Fibroblast of lung (primary cell): ENCODE measurements at regions not wholly inside any gene's neighbourhood (a gene's known extent, or its start where the extent isn't known, plus 50 kb on each side); places are given as distances from the start of the nearest gene placed in this dataset.
"Not testable (repeated sequence)": the region's sequence is repeated elsewhere in the genome, so short reads cannot be mapped to it uniquely, and the experiment has no call there.

ENCODE experiments used
- DNase-seq, 2 donors: peaks; one replicate each; pipeline versions ENCODE4 v3.0.0 to v3.0.0-alpha.2; 2010; ENCODE audit warnings: low read depth in 2 of 2
- H2AFZ ChIP-seq: 2 replicates; pipeline ENCODE4 v1.5.1; 2012; ENCODE audit warnings: low read length, control low read depth, inconsistent platforms
- H3K27ac ChIP-seq: 2 replicates; pipeline ENCODE4 v1.5.1; 2011; ENCODE audit warnings: low read length, control low read depth; ENCODE audit not compliant: insufficient read depth
- H3K27me3 ChIP-seq: 2 replicates; pipeline ENCODE4 v1.5.1; 2011; ENCODE audit warnings: mild to moderate bottlenecking, low read length; ENCODE audit not compliant: control insufficient read depth, insufficient read depth
- H3K36me3 ChIP-seq: 2 replicates; pipeline ENCODE4 v1.5.1; 2011; ENCODE audit warnings: low read length; ENCODE audit not compliant: control insufficient read depth, insufficient read depth
- H3K4me1 ChIP-seq: 2 replicates; pipeline ENCODE4 v1.5.1; 2011; ENCODE audit warnings: low read length; ENCODE audit not compliant: control insufficient read depth, insufficient read depth; ENCODE audit errors: extremely low read depth
- H3K4me2 ChIP-seq: 2 replicates; pipeline ENCODE4 v1.5.1; 2011; ENCODE audit warnings: low read length, control low read depth; ENCODE audit not compliant: insufficient read depth; ENCODE audit errors: extremely low read depth
- H3K4me3 ChIP-seq, 4 experiments: fragments of 200-600 bp in 1 of 4; sonication (generic) in 1 of 4; replicated peaks in 1 of 4; 2 replicates each; pipeline ENCODE4 v1.5.1; 2011 to 2016; ENCODE audit warnings: low read length in 4 of 4, low read depth in 3 of 4, mild to moderate bottlenecking in 3 of 4, control low read depth in 2 of 4, inconsistent platforms in 1 of 4, mixed read lengths in 1 of 4; ENCODE audit not compliant: insufficient read depth in 1 of 4; ENCODE audit errors: control extremely low read depth in 1 of 4
- H3K79me2 ChIP-seq: 2 replicates; pipeline ENCODE4 v1.5.1; 2012; ENCODE audit warnings: mild to moderate bottlenecking, low read length, inconsistent platforms; ENCODE audit not compliant: control insufficient read depth, insufficient read depth
- H3K9ac ChIP-seq: 2 replicates; pipeline ENCODE4 v1.5.1; 2011; ENCODE audit warnings: mild to moderate bottlenecking, low read length, control low read depth; ENCODE audit not compliant: insufficient read depth
- H3K9me3 ChIP-seq: 2 replicates; pipeline ENCODE4 v1.5.1; 2012; ENCODE audit warnings: low read depth, low read length; ENCODE audit not compliant: control insufficient read depth, insufficient read depth
- H4K20me1 ChIP-seq: 2 replicates; pipeline ENCODE4 v1.5.1; 2011; ENCODE audit warnings: low read length; ENCODE audit not compliant: control insufficient read depth, insufficient read depth; ENCODE audit errors: extremely low read depth
- CTCF ChIP-seq, 2 donors: IDR thresholded peaks in 1 of 2; conservative IDR thresholded peaks in 1 of 2; 1 replicate in 1 of 2; 2 replicates in 1 of 2; pipeline ENCODE4 v1.5.1; 2011 to 2012; ENCODE audit warnings: low read length in 2 of 2, control low read depth in 1 of 2, inconsistent platforms in 1 of 2, low read depth in 1 of 2, mild to moderate bottlenecking in 1 of 2
- EZH2 ChIP-seq: IDR thresholded peaks from 2 replicates; pipeline ENCODE4 v1.5.1; 2012; ENCODE audit warnings: low read length, control low read depth, mild to moderate bottlenecking; ENCODE audit errors: missing control alignments

- no peaks in the 10 kb centered on the region for H3K79me2 ChIP-seq
- H2AFZ ChIP-seq = no peak overlapping the region
- no peaks in the 10 kb centered on the region for H4K20me1 ChIP-seq
Measured at GRCh38 chr10:83769281-83769820, 370.0 kb upstream of the GHITM start.

GRCh38 chr10:83786701-83787100, 352.6 kb upstream of the GHITM start:
- H3K27me3 ChIP-seq, H3K36me3 ChIP-seq, H2AFZ ChIP-seq, H4K20me1 ChIP-seq, DNase-seq, H3K4me1 ChIP-seq, H3K9ac ChIP-seq, H3K4me3 ChIP-seq, H3K79me2 ChIP-seq, H3K4me2 ChIP-seq, H3K27ac ChIP-seq, H3K9me3 ChIP-seq: not testable (repeated sequence)

More at GRCh38 chr10:83769281-83769820, 370.0 kb upstream of the GHITM start:
- Histone ChIP-seq H3K27me3 (no peaks in the 10 kb centered on the region), H3K4me1 (no peaks in the 10 kb centered on the region), H3K4me3 (no peak overlapping the region), H3K9ac (no peak overlapping the region), H3K4me2 (no peak overlapping the region), H3K27ac (no peak overlapping the region), H3K36me3 (no peaks in the 10 kb centered on the region), H3K9me3 (no peaks in the 10 kb centered on the region)
- DNase-seq = no peak
- TF ChIP-seq CTCF (conservative IDR thresholded peaks at IDR 0.05 in 1 of 2, IDR thresholded peaks at IDR 0.05 in 1 of 2; ENCODE audit: low read depth in 1 of 2, low read length in 2 of 2) (no peak), EZH2 (no peak)

DNA sequence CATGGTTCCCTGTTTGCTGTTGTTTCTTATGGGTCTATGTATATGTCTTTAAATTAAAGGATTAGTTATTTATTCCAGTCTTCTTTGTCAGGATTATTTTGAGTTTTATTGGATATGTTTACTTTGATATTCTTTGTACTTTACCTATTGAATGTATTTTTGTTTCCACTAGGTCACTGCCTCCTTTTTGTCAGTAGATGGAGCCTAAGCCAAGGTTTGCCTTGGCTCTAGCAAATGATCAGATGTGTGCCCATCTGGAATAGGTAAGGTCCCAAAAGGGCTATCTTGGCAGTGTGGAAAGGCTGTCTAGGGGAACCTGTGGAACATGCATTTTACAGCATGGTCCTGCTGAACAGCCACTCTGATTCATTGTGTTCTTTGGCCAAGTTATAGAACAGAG, 337.3 kb upstream of the GHITM start:
- Histone ChIP-seq H3K4me2 (no peak overlapping the region), H3K36me3 (no peaks in the 10 kb centered on the region), H3K27ac (no peak overlapping the region), H2AFZ (no peak overlapping the region), H4K20me1 (no peaks in the 10 kb centered on the region), H3K27me3 (no peaks in the 10 kb centered on the region), H3K9ac (no peak overlapping the region), H3K4me3 (no peak overlapping the region), H3K9me3 (no peaks in the 10 kb centered on the region), H3K79me2 (no peaks in the 10 kb centered on the region), H3K4me1 (no peaks in the 10 kb centered on the region)
- DNase-seq = no peak
- no peak for TF ChIP-seq CTCF (conservative IDR thresholded peaks at IDR 0.05 in 1 of 2, IDR thresholded peaks at IDR 0.05 in 1 of 2; ENCODE audit: low read depth in 1 of 2, low read length in 2 of 2)
- TF ChIP-seq EZH2 = no peak
